ENCODE measurements at regions not wholly inside any gene's neighbourhood (a gene's known extent, or its start where the extent isn't known, plus 50 kb on each side); places are given as distances from the start of the nearest gene placed in this dataset.
"Not testable (repeated sequence)": the region's sequence is repeated elsewhere in the genome, so short reads cannot be mapped to it uniquely, and the experiment has no call there.

DNA sequence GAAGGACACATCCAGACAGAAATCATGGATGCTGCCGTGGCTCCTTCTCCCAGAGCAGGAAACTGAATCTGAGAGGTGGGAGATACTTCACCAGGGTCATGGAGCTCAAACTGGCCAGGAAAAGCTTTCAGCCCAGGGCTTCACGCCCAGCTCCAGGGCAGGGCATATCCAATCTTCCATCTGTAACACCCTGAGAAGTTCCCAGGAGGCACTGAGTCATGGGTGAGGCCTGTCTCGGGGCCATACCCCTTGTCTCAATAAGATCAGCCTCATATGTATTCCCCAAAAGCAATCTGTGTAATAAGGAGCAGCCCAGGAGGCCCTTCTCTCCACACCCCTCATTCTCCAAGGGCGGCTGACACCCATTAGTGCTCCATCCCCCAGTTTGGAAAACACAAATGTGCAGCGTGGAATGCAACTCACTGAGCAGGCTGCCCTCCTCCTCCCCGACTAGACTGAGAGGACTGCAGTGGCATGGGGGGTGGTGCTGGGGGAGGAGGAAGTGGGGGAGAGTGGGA is 439.3 kb upstream of the SULF2 start:
- FAIRE-seq (no peak), DNase-seq (ENCODE audit: insufficient read length) (no peak)
- no peak for TF ChIP-seq POLR2AphosphoS5 (IDR thresholded peaks at IDR 0.05; ENCODE audit: low read depth, low read length)
- no peak for TF ChIP-seq TAF1 (IDR thresholded peaks at IDR 0.05; ENCODE audit: borderline replicate concordance, low read depth, low read length)
- TF ChIP-seq POLR2A (IDR thresholded peaks at IDR 0.05; ENCODE audit: low read depth, low read length) = no peak

GRCh38 chr20:48223715-48224114 is 438.4 kb upstream of the SULF2 start:
- DNase-seq (ENCODE audit: insufficient read length) (no peak), FAIRE-seq (no peak)
- TF ChIP-seq POLR2A (IDR thresholded peaks at IDR 0.05; ENCODE audit: low read depth, low read length) (no peak), TAF1 (IDR thresholded peaks at IDR 0.05; ENCODE audit: borderline replicate concordance, low read depth, low read length) (no peak), POLR2AphosphoS5 (IDR thresholded peaks at IDR 0.05; ENCODE audit: low read depth, low read length) (no peak)

DNA sequence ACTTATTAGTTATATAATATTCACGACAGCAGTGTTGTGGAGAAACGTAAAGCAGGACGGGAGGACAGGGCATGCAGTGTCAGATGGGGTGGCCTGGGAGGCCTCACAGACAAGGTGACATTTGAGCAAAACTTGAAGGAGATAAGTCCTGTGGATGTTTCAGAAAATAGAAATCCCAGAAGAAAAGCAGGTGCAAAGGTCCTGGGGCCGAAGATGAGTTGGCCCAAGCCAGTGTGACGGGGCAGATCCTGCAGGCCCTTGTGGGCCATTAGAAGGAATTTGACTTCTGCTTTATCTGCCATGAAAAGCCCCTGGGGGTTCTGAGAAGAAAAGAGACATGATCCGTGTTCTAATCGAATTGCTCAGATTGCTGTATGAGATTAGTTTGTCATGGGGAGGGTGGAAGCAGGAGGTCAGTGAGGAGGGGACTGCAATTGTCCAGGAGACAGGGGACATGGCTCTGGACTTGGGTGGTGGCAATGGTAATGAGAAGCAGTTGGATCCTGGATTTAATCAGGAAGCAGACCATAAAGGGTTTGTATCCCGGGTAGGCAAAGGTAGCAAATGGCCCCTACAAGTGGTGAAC is 437.4 kb upstream of the SULF2 start:
- no peak for FAIRE-seq
- TF ChIP-seq POLR2AphosphoS5 (IDR thresholded peaks at IDR 0.05; ENCODE audit: low read depth, low read length) = no peak
- TF ChIP-seq POLR2A (IDR thresholded peaks at IDR 0.05; ENCODE audit: low read depth, low read length) = no peak
- no peak for TF ChIP-seq TAF1 (IDR thresholded peaks at IDR 0.05; ENCODE audit: borderline replicate concordance, low read depth, low read length)
- DNase-seq (ENCODE audit: insufficient read length) = no peak

- FAIRE-seq = no peak
- TF ChIP-seq POLR2A (IDR thresholded peaks at IDR 0.05; ENCODE audit: low read depth, low read length) = no peak
- TF ChIP-seq POLR2AphosphoS5 (IDR thresholded peaks at IDR 0.05; ENCODE audit: low read depth, low read length) = no peak
- no peak for TF ChIP-seq TAF1 (IDR thresholded peaks at IDR 0.05; ENCODE audit: borderline replicate concordance, low read depth, low read length)
- DNase-seq (ENCODE audit: insufficient read length) = no peak
These were observed 434.9 kb upstream of the SULF2 start for GRCh38 chr20:48220033-48220633.

DNA sequence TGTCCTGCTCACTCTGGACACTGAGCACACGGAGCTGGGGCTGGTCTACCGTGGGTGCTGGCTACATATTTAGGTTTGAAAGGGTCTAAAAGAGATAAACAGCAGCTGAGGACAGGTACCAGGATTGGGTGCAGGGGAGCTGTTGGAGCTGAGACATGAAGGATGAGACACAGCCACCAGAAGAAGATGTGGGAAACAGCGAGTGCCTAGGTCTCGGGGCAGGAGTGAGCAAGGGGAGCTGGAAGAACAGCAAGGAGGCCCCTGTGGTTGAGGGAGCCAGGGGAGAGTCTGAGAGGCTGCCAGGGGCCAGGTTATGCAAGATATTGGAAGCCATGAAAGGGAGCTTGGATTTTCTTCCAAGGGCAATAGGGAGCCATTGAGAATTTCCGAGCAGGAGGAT is 434.0 kb upstream of the SULF2 start:
- TF ChIP-seq TAF1 (IDR thresholded peaks at IDR 0.05; ENCODE audit: borderline replicate concordance, low read depth, low read length) (no peak), POLR2A (IDR thresholded peaks at IDR 0.05; ENCODE audit: low read depth, low read length) (no peak), POLR2AphosphoS5 (IDR thresholded peaks at IDR 0.05; ENCODE audit: low read depth, low read length) (no peak)
- DNase-seq (ENCODE audit: insufficient read length) (no peak), FAIRE-seq (no peak)

GRCh38 chr20:48217190-48217589 is 431.9 kb upstream of the SULF2 start:
- DNase-seq (ENCODE audit: insufficient read length) (no peak), FAIRE-seq (no peak)
- TF ChIP-seq TAF1 (IDR thresholded peaks at IDR 0.05; ENCODE audit: borderline replicate concordance, low read depth, low read length) (no peak), POLR2AphosphoS5 (IDR thresholded peaks at IDR 0.05; ENCODE audit: low read depth, low read length) (no peak), POLR2A (IDR thresholded peaks at IDR 0.05; ENCODE audit: low read depth, low read length) (no peak)

- TF ChIP-seq POLR2AphosphoS5 (IDR thresholded peaks at IDR 0.05; ENCODE audit: low read depth, low read length) (no peak), TAF1 (IDR thresholded peaks at IDR 0.05; ENCODE audit: borderline replicate concordance, low read depth, low read length) (no peak), POLR2A (IDR thresholded peaks at IDR 0.05; ENCODE audit: low read depth, low read length) (no peak)
- FAIRE-seq = no peak
These were observed 430.3 kb upstream of the SULF2 start for GRCh38 chr20:48215536-48215935.

DNA sequence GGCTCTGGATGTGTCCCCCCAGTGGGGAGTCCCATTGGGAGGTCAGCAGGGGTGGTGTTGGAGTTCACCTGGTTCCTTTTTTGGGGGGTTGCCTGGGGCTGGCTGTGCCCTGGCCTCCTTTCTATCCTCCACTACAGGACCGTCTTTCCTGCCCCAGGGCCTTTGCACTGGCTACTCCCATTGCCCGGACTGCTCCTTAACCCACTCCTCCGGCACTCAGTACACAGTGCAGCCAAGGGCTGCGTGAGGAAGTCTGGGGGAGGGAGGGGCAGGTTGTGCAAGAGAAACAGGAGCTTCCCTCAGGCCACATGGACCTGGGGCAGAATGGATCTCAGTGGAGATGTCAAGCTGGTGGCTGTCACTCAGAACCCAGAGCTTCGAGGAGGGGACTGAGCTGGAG is 429.3 kb upstream of the SULF2 start:
- no peak for DNase-seq (ENCODE audit: insufficient read length)
- TF ChIP-seq POLR2A (IDR thresholded peaks at IDR 0.05; ENCODE audit: low read depth, low read length) (no peak), TAF1 (IDR thresholded peaks at IDR 0.05; ENCODE audit: borderline replicate concordance, low read depth, low read length) (no peak), POLR2AphosphoS5 (IDR thresholded peaks at IDR 0.05; ENCODE audit: low read depth, low read length) (no peak)
- no peak for FAIRE-seq

More at GRCh38 chr20:48215536-48215935, 430.3 kb upstream of the SULF2 start:
- DNase-seq (ENCODE audit: insufficient read length) = no peak

DNA sequence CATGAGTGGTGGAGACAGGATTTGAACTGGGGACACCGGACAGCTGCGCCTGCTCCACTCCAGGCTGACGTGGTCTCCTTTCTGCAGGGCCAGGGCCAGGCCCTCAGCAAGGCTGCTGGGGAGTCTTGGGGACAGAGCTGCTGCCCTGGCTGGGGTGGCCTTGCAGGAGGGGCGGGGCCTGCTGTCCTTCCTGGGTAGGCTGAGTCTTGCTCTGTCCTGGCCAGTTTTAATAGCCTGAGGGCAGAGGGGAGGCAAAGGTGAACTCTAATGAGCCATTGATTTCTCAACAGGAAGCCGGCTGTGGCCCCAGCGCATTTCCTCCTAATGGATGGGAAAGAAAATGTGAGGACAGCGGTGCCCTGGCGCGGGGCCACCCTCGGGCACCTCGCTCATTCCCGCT is 428.4 kb upstream of the SULF2 start:
- not testable (repeated sequence) for FAIRE-seq

GRCh38 chr20:48212806-48213509 is 427.7 kb upstream of the SULF2 start:
- TF ChIP-seq POLR2AphosphoS5 (IDR thresholded peaks at IDR 0.05; ENCODE audit: low read depth, low read length) (no peak), TAF1 (IDR thresholded peaks at IDR 0.05; ENCODE audit: borderline replicate concordance, low read depth, low read length) (no peak), POLR2A (IDR thresholded peaks at IDR 0.05; ENCODE audit: low read depth, low read length) (no peak)
- DNase-seq (ENCODE audit: insufficient read length) (no peak), FAIRE-seq (no peak)

More for the DNA sequence above, 428.4 kb upstream of the SULF2 start:
- not testable (repeated sequence) for DNase-seq (ENCODE audit: insufficient read length)

- no peak for TF ChIP-seq POLR2AphosphoS5 (IDR thresholded peaks at IDR 0.05; ENCODE audit: low read depth, low read length)
- TF ChIP-seq TAF1 (IDR thresholded peaks at IDR 0.05; ENCODE audit: borderline replicate concordance, low read depth, low read length) = no peak
- no peak for TF ChIP-seq POLR2A (IDR thresholded peaks at IDR 0.05; ENCODE audit: low read depth, low read length)
- FAIRE-seq (no peak), DNase-seq (ENCODE audit: insufficient read length) (no peak)
These were observed 426.6 kb upstream of the SULF2 start for GRCh38 chr20:48211847-48212246.

DNA sequence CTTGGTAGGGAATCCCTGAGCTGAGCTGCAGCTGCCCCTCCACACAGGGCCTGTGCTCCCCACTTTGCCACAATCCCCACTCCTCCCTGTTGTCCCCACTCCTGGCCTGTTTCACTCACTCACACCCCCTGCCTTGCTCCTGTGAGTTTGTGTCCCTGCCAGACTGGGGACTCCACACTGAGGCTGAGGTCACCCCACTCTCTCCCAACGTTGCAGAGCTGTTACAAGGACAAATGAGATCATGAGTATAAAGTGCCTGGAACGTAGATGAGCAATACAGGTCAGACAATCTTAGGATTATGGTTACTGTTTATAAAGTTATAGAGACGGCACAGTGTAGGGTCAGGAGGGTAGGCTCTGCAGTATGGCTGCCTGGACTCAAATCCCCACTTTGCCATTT is 426.0 kb upstream of the SULF2 start:
- TF ChIP-seq TAF1 (IDR thresholded peaks at IDR 0.05; ENCODE audit: borderline replicate concordance, low read depth, low read length) (no peak), POLR2AphosphoS5 (IDR thresholded peaks at IDR 0.05; ENCODE audit: low read depth, low read length) (no peak), POLR2A (IDR thresholded peaks at IDR 0.05; ENCODE audit: low read depth, low read length) (no peak)
- DNase-seq (ENCODE audit: insufficient read length) (no peak), FAIRE-seq (no peak)
